KOPT-K1 (cell line): ENCODE measurements at regions not wholly inside any gene's neighbourhood (a gene's known extent, or its start where the extent isn't known, plus 50 kb on each side); places are given as distances from the start of the nearest gene placed in this dataset.
"Not testable (repeated sequence)": the region's sequence is repeated elsewhere in the genome, so short reads cannot be mapped to it uniquely, and the experiment has no call there.

ENCODE experiments used
- H3K27ac ChIP-seq: fragments of 200-600 bp; sonication (generic); 2 replicates; pipeline ENCODE4 v1.5.1; 2016; ENCODE audit warnings: antibody characterized with exemption, mild to moderate bottlenecking, low read depth, low read length; ENCODE audit not compliant: poor library complexity, severe bottlenecking
- H3K36me3 ChIP-seq: fragments of 200-600 bp; sonication (generic); 2 replicates; pipeline ENCODE4 v1.5.1; 2017; ENCODE audit warnings: antibody characterized with exemption, mild to moderate bottlenecking, low read length, moderate library complexity; ENCODE audit not compliant: insufficient read depth
- H3K9me3 ChIP-seq: fragments of 200-600 bp; sonication (generic); 2 replicates; pipeline ENCODE4 v1.5.1; 2017; ENCODE audit warnings: antibody characterized with exemption, low read length, mild to moderate bottlenecking; ENCODE audit not compliant: insufficient read depth, poor library complexity, severe bottlenecking

DNA sequence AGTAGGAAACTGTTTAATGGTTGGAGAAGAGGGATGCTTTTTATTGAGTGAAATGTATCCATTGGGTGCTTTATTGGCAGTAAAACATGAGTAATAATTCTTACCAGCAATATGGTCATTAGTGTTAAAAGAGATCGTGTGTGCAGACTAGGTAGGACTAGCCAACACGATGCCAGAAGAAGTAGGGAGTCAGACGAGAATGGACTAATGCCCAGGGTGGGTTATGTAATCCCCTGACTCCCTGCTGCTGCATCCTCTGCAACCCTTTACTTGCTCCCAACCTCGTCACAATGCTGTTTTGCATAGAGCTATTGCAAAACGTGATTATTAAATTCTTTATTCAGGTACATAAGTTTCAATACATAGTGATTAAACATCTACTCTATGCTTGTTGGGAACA is 1213.7 kb downstream of the GATA3 start:
- no peak overlapping the region for H3K27ac ChIP-seq
- H3K9me3 ChIP-seq: no peaks in the 10 kb centered on the region
- H3K36me3 ChIP-seq: no peaks in the 10 kb centered on the region

DNA sequence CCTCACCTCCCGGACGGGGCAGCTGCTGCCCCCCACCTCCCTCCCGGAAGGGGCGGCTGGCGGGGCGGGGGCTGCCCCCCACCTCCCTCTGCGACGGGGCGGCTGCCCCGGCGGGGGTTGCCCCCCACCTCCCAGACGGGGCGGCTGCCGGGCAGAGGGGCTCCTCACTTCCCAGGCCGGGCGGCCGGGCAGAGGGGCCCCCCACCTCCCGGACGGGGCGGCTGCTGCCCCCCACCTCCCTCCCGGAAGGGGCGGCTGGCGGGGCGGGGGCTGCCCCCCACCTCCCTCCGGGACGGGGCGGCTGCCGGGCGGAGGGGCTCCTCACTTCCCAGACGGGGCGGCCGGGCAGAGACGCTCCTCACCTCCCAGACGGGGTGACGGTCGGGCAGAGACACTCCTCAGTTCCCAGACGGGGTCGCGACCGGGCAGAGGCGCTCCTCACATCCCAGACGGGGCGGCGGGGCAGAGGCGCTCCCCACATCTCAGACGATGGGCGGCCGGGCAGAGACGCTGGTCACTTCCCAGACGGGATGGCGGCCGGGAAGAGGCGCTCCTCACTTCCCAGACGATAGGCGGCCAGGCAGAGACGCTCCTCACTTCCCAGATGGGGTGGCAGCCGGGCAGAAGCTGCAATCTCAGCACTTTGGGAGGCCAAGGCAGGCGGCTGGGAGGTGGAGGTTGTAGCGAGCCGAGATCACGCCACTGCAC is 1218.8 kb downstream of the GATA3 start:
- H3K27ac ChIP-seq, H3K36me3 ChIP-seq, H3K9me3 ChIP-seq: not testable (repeated sequence)

DNA sequence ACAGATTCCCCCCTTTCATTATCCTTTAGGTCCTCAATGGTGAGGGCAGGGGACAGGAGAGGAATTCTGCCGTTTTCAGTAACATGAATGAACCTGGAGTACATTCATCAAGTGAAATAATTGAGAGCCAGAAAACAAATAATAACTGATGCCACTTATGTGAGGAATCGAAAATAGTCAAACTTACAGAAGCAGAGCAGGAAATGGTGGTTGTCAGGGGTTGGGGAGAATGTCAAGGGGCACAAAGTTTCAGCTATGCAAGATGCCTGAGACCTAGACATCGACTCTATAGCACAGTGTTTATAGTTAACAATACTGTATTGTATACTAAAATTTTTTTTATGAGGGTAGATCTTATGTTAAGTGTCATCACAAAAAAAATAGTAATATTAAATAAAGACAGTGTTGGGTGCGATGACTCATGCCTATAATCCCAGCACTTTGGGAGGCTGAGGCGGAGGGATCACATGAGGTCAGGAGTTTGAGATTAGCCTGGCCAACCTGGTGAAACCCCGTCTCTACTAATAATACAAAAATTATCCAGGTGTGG is 1219.8 kb downstream of the GATA3 start:
- H3K9me3 ChIP-seq: no peaks in the 10 kb centered on the region
- no peak overlapping the region for H3K27ac ChIP-seq
- H3K36me3 ChIP-seq: no peaks in the 10 kb centered on the region

DNA sequence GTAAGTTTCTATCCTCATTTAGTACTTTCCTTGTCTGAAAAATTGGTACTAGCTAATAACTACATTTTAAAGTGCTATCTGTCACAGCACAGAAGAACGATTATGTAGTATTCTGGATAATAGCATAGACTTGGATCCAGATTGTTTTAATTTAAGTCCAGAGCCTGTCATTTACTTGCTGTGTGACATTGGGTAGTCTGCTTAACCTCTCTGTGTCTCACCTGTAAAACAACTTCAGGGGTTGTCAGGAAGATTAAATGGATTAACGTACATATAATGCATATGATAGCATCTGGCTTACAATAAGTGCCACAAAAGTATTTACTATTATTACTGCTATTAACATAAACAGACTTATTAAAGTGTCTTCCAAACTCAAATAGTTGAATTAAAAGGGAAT is 1221.4 kb downstream of the GATA3 start:
- H3K9me3 ChIP-seq: no peaks in the 10 kb centered on the region
- H3K27ac ChIP-seq: no peak overlapping the region
- no peaks in the 10 kb centered on the region for H3K36me3 ChIP-seq

DNA sequence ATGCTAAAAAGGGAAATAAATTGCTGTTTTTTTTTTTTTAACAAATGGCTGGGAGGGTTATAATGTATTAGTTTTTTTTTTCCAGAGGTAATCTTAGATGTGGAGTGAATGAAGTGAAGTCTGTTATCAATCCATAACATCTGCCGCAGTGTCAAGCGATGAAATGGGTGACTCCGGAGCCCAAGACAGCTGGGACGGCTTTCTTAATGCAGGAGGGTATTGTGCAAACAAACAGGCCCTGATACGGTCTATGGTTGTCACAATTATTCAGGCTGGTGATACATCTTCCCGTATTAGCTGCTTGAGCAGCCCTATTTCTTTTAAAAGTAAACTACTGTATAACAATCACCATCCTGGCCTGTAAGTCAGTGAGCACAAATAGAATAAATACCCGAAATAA is 1231.2 kb downstream of the GATA3 start:
- no peaks in the 10 kb centered on the region for H3K9me3 ChIP-seq
- H3K27ac ChIP-seq: no peak overlapping the region
- no peaks in the 10 kb centered on the region for H3K36me3 ChIP-seq

DNA sequence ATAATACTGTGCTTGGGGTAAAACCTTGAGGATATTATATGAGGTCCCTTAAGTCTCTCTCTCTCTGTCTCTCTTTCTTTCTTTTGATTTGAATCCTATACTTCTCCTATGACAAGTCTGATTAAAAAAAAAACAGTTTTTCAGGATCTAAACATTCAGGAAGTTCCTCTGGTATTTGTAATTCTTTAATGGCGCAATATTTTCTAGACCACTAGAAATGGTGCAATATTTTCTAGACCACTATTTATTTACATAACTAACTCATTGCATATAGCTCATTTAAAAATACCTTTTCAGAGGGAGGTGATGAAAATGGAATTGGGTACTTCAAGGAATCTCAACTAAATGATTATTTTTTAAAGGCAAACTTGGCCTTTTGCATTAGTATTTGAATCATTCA is 1235.3 kb downstream of the GATA3 start:
- Histone ChIP-seq H3K27ac (no peak overlapping the region), H3K36me3 (no peaks in the 10 kb centered on the region)

DNA sequence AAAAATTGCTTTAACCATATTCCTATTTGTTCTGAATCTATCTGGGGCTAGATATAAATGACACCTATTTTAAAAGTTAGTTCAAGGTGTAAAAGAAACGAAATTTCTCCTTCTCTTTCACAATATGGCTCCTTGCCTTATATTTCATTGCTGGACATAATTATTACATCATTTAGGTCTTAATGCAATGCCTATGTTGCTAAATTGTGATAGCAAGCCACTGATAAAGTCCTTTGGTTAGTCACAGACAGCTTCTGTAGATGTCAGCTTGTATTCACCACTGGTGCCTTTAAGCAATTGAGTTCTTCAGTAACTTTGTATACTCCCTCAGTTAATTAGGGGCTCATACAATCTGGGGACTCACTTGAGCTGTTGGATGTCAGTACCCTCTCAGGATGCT is 1236.6 kb downstream of the GATA3 start:
- Histone ChIP-seq H3K27ac (no peak overlapping the region), H3K9me3 (no peaks in the 10 kb centered on the region), H3K36me3 (no peaks in the 10 kb centered on the region)

More for the DNA sequence above, 1235.3 kb downstream of the GATA3 start:
- no peaks in the 10 kb centered on the region for H3K9me3 ChIP-seq

DNA sequence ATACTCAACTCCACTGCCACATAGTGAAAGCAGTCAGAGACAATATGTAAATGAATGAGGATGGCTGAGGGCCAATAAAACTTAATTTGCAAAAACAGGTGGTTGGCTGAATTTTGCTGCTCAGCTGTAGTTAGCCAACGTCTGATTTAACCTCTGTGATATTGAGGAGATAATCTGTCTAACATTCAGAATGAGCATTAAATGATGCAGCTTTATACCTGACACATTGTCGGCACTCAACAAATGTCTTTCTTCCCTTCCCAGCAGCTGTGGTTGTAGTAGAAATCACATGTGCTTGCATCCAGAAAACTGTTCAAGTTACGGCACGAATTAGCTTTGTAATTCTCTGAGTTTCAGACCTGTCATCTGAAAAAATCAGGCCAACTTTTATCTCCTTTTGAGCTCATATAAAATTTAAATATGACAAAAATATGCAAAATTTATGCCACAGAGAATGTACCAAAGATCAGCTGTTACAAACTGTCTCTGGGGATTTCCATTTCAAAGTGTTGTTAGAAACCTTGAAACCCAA is 1239.7 kb downstream of the GATA3 start:
- no peaks in the 10 kb centered on the region for H3K36me3 ChIP-seq
- no peaks in the 10 kb centered on the region for H3K9me3 ChIP-seq
- H3K27ac ChIP-seq: no peak overlapping the region

DNA sequence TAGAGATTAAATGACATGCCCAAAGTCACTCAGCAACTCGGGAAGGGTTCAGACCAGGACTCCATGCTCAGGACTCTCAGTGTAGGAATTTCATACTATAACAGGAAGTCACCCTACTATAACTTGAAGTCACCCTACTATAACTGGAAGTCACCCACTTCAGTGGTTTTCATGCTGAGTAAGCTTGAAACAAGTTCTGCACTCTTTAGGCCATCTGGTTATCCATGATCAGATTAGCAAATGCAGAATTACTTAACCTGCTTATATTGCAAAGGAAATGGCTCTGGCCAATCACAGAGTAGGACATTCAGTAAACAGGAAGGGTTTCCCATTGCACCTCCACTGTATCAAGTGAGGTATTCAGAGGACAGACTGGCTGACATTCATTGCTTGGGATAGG is 1240.4 kb downstream of the GATA3 start:
- Histone ChIP-seq H3K36me3 (no peaks in the 10 kb centered on the region), H3K9me3 (no peaks in the 10 kb centered on the region), H3K27ac (no peak overlapping the region)

DNA sequence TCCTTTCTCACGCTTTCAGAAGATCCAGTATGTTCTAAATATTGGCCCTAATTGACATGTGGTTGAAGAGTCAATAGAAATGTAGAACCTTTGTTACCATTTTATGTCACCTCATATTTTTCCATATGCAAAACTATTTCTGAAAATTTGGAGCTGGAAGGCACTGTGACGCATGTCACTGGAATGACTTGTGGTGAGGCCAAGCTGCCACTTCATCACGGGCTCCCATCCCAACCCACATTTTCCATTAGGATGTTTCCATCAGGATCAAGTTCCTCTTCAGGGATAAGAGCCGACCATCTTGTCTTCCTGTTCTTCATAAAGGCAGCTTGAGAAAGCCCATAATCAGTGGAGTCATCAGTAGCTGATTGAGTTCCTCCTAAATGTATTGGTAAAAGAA is 1241.7 kb downstream of the GATA3 start:
- no peaks in the 10 kb centered on the region for H3K9me3 ChIP-seq
- no peak overlapping the region for H3K27ac ChIP-seq
- no peaks in the 10 kb centered on the region for H3K36me3 ChIP-seq

DNA sequence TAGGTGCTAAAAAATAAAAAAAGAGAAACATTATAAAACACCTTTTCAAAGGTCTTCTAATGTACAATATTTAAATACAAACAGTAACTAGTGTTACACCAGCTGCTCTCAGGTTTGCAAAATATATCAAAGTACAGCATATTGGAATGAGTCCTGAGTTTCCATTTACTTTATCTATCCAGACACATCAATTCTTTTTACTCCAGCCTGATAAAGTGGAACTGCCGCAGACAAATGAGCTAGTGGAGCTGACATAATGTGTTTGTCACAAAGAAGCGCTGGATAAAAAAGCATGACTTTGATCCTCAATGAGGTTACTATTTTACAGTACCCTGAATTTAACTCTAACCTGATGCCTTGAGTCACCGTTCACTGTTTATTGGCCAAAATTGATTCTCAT is 1243.1 kb downstream of the GATA3 start:
- Histone ChIP-seq H3K27ac (no peak overlapping the region), H3K9me3 (no peaks in the 10 kb centered on the region), H3K36me3 (no peaks in the 10 kb centered on the region)

DNA sequence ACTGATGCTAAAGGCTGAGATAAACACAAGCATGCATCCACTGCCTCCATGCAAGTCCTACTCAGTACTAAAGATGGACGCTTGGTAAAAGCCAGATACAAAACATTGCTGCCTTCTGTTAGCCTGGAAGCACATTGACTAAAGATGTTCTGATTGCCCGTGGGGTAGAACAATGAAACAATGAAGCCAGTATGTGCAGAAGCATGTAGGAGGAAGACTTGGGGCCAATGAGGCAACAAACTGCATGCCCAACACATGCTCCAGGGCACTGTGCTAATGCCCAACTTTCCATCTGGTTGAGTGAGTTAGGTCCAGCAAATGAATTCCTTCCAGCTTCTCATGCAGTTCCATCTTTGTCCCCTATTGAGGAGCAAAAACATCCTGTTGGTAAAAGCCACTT is 1245.5 kb downstream of the GATA3 start:
- H3K36me3 ChIP-seq: no peaks in the 10 kb centered on the region
- no peaks in the 10 kb centered on the region for H3K9me3 ChIP-seq
- no peak overlapping the region for H3K27ac ChIP-seq

DNA sequence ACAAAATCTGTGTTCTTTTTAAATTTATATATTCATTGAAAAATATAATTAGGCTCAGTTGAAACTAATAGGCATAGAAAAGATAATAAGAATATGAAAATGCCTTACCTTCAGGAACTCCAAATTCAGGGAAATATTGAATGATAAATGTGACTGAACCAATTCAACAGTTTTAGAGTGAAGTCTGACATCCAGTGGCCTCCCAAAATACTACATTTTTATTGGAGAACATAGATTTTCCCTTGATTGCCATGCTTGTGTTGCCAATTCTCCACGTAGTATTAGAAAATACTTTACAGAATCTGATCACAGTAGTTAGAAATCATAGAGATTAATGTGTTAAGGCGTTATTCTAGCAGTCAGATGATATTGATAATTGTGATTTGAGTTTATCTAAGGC is 1246.7 kb downstream of the GATA3 start:
- H3K27ac ChIP-seq: no peak overlapping the region
- H3K36me3 ChIP-seq: no peaks in the 10 kb centered on the region
- H3K9me3 ChIP-seq: no peaks in the 10 kb centered on the region

DNA sequence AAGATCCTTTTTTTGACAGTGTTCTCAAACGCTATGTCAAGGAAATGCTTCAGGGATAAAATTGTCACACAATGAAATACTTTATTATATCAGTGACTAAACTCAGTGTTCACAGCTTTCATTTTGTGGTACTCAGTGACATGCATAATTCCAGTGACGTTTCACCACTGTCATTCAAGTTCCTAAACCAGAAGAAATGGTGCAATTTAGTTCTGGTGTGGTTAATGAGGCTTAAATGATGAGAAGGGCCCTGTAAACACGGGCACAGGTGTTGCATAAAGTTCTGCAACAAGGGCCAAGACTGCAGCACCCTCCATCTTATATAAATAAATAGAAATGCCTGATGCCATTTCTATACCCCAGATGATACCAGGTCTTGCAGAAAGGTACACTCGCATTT is 1247.1 kb downstream of the GATA3 start:
- Histone ChIP-seq H3K36me3 (no peaks in the 10 kb centered on the region), H3K27ac (no peak overlapping the region), H3K9me3 (no peaks in the 10 kb centered on the region)

DNA sequence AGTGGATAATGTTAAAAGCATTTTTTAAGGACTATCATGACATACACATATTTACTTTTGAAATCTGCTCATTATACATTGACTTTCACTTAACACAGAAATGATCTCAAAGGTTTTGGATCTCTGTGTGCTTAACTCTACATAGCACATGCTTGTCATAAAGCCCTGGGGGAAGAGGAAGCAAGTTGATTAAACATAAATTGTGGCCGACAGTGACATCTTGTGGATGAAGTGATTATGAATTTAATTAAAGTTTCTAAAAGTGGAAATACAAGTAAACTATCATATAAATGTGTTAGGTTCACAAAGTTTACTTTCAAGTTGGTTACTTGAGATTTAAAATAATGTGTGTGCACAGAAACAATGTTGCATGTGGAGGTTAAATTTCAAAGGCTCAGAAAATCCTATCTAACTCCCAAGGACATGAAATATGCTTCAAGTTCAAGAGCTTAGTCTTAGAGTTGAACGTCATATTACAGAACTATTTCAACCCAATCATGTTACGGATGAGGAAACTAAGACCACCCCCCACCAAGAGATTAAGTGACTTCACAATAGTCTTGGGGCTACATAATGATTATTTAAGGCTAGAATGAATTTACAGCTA is 1247.8 kb downstream of the GATA3 start:
- Histone ChIP-seq H3K36me3 (no peaks in the 10 kb centered on the region), H3K9me3 (no peaks in the 10 kb centered on the region), H3K27ac (no peak overlapping the region)
